ENCODE measurements at regions not wholly inside any gene's neighbourhood (a gene's known extent, or its start where the extent isn't known, plus 50 kb on each side); places are given as distances from the start of the nearest gene placed in this dataset.
"Not testable (repeated sequence)": the region's sequence is repeated elsewhere in the genome, so short reads cannot be mapped to it uniquely, and the experiment has no call there.

GRCh38 chrX:76774912-76775311 is 347.4 kb downstream of the MAGEE1 start:
- DNase-seq: not testable (repeated sequence)

- no peak for DNase-seq
Observed at GRCh38 chrX:76796311-76796710, 368.8 kb downstream of the MAGEE1 start.

DNA sequence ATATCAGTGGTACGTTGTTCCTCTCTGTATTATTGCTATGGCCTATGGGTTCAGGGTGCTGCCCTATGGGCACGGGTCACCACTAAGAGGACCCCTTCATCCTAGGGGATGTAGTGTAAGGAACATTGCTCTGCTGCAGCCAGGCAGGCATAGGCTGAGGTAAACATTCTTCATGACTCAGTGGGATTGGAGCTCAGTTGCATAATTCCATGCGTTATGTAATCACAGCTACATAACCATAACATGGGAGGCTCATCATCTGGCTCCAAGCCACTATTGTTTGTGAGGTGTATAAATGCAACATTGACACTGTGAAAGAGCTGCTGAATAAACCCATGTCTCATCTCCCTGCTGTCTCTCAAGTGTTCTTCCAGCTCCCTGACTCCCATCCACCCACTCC is 375.2 kb downstream of the MAGEE1 start:
- DNase-seq: no peak

- DNase-seq: no peak
Observed at GRCh38 chrX:76815754-76816153, 388.2 kb downstream of the MAGEE1 start.

- not testable (repeated sequence) for DNase-seq
Observed at GRCh38 chrX:76817279-76817678, 389.8 kb downstream of the MAGEE1 start.

- no peak for DNase-seq
Observed at GRCh38 chrX:76821276-76821675, 393.8 kb downstream of the MAGEE1 start.

DNA sequence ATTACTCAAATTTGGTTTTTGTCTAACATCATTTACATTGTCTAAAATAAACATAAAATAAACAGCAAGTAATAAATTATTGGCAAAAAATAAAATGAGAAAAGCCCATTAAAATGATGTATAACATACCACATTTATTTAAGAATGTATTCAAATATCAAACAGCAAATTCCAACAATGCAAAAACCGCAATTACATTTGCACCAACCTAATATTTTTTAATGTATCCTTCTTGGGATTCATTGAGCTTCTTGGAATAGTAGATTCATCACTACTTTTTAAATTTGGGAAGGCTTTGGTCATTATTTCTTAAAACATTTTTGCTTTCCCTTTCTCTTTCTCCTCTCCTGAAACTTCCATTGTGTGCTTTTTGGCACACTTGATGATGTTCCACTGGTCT is 400.2 kb downstream of the MAGEE1 start:
- DNase-seq: no peak

- not testable (repeated sequence) for DNase-seq
Observed at GRCh38 chrX:76840902-76841301, 413.4 kb downstream of the MAGEE1 start.

GRCh38 chrX:76850851-76851250 is 423.3 kb downstream of the MAGEE1 start:
- DNase-seq: no peak

- DNase-seq: no peak
Observed at GRCh38 chrX:76862509-76862908, 435.0 kb downstream of the MAGEE1 start.

GRCh38 chrX:76893930-76894329 is 466.4 kb downstream of the MAGEE1 start:
- DNase-seq: no peak

DNA sequence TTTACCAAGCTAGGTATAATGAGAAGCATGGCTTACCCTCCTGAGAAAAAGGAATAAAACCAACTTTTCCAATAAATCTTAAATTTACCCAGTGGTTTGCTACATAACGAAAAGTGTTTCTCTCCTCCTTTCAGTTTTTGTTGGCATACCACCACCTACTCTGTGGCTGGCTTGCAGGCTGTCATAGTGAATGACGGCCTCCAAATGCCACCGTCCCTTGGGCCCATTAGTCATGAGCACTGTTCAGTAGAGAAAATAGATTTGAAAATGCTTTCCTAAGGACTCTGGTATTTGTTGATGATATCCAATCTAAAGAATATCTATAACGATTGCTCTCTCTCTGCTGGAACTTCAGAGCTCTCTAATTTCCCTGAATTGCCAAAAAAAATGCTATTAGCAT is 488.3 kb downstream of the MAGEE1 start:
- no peak for DNase-seq

GRCh38 chrX:76918033-76918432 is 490.5 kb downstream of the MAGEE1 start:
- no peak for DNase-seq

GRCh38 chrX:76919761-76920160 is 492.3 kb downstream of the MAGEE1 start:
- no peak for DNase-seq

DNA sequence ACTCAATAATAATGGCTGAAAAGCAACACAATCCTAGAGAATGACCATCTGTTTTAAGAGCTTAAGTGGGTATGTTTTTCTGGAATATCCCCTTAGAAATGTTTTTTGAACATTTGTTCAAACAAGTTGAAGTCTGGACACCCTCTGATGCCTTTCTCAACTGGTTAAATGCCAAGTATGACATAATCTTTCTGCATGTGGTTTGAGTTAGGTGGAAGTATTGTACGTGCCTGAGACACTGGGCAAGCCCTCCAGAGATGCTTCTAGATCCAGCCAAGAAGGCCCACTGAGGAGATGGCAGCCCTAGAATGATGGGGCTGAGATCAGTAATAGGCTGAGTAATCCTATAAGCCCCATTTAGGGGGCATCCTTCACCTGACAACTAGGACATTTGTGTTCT is 493.1 kb downstream of the MAGEE1 start:
- no peak for DNase-seq

DNA sequence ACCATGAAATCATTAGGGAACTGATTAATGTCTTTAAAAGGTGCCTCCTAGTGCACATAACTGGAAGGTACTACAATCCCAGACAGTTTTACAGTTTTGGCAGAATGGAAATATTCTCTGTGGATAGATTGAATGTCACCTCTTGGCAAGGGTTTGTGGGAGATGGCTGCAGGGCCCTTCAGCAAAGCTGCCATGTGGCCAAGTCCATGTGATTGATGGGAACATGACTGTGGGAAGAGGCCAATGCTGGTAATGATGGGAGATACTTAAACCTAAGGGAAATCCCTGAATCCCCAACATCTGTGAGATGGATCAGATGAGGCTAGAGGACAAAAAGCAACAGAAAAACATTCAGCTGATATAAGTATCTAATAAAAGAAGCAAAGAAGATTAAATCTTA is 493.7 kb downstream of the MAGEE1 start:
- no peak for DNase-seq

GRCh38 chrX:76922100-76922499 is 494.6 kb downstream of the MAGEE1 start:
- no peak for DNase-seq

- DNase-seq: not testable (repeated sequence)
Observed at GRCh38 chrX:76924616-76925015, 497.1 kb downstream of the MAGEE1 start.

DNA sequence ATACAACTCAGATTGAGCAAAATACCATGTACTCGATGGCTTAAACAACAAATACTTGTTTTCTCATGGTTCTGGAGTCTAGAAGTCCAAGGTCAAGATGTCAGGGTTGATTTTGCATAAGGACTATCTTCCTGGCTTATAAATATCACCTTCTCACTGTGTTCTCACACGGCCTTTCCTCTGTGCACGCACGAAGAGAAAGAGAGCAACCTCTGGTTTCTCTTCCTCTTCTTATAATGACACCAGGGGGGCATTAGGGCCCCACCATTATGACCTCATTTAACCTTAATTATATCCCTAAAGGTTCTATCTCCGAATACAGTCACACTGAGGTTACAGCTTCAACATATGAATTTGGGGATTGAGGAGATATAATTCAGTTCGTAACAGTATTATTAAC is 504.0 kb downstream of the MAGEE1 start:
- DNase-seq: no peak

DNA sequence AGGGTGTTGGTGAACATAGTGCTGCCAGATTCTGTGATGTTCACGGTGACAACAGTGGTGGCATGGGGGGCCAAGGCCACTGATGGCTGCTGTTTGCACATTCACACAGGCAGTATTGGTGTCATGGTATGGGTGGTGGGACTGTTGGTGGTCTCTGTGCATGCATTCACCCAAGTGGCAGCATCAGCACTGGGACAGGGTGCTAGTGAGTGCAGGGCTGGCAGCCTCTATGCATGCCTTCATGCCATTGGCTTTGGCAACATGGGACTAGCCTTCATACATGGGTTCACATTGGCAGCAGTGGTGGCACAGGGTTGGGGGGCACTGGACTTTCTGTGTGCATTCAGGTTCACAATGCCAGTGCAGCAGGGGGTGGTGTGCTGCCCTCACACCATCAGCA is 489.7 kb upstream of the FGF16 start:
- no peak for DNase-seq

DNA sequence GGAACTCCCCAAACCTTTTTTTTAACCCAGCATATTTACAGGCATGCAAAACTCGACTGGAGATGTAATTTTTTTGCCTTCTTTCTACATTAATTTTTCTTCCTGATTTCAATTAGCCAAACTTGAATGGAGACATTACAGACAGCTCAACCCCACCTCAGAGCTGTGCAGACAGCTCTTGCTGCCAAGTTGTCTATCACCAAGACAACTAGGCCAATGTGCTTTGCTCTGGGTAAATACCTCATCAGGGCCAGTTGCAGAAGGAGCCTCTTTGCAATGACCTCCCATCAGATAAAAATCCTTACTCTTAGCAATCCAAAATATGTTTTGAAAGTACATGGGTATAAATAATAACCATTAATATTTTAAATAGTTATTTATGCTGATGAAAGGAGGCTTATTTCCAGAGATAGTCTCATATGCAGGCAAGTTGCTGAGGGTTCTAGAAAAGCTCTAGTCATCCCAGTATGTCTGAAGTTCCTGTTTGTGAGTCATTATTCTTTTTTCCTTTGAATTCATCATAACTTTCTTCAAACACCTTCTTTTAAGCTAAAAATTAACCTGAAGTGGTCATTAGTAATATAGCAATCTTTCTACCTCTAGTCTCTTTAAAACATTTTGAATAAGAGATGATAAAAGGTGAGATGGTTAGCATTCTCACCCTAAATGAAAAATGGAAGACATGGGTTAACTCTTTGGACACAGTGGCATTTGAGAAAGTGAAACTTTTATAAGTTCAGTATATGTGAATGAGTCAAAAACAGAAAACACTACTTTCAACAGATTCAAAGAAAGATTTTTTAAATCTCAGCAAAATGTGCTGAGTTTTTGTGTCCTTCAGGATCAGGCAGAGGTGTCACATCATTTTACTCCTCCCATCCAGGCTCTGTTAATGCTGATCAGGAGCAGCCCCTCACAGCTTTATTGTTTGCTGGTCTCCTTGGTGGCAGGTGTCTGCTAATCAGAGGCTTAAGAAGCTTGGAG is 475.5 kb upstream of the FGF16 start:
- DNase-seq: no peak

DNA sequence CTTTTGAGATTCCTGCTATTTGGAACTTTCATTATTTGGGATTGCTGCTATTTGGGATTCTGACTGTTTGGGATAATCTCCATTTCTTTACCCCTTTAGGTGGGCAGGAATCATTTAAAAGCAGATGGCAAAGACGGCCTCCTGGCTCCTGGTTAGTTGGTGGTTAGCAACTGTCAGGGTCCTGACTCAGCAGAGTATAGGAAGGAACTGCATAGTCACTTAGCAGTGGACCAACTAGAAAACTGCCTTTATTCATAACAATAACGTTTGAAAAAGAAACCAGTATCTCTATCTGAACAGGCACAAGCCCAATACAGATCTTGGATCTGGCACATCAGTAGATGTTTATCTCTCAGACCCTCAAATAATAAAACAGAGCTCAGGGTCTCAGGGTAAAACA is 469.7 kb upstream of the FGF16 start:
- no peak for DNase-seq

GRCh38 chrX:76987381-76987780 is 459.8 kb upstream of the FGF16 start:
- DNase-seq: no peak

GRCh38 chrX:76996641-76997040 is 450.5 kb upstream of the FGF16 start:
- DNase-seq: no peak

- no peak for DNase-seq
Observed at GRCh38 chrX:77003530-77003929, 443.7 kb upstream of the FGF16 start.
